GM12892 (cell line): ENCODE measurements at regions not wholly inside any gene's neighbourhood (a gene's known extent, or its start where the extent isn't known, plus 50 kb on each side); places are given as distances from the start of the nearest gene placed in this dataset.

Source experiments
- POLR2A ChIP-seq: IDR thresholded peaks from 2 replicates; pipeline ENCODE4 v1.6.1; 2011; ENCODE audit warnings: low read depth, low read length, control low read depth
- POLR2AphosphoS5 ChIP-seq: IDR thresholded peaks from 2 replicates; pipeline ENCODE4 v1.6.1; 2011; ENCODE audit warnings: low read depth, low read length, control low read depth
- TAF1 ChIP-seq: IDR thresholded peaks from 2 replicates; pipeline ENCODE4 v1.6.1; 2011; ENCODE audit warnings: low read depth, mild to moderate bottlenecking, control low read depth, low read length, borderline replicate concordance

- TF ChIP-seq POLR2A = no peak
- TF ChIP-seq TAF1 = no peak
- no peak for TF ChIP-seq POLR2AphosphoS5
Measured at GRCh38 chr2:129548880-129549279, 430.6 kb upstream of the RAB6C start.
